ENCODE measurements at regions not wholly inside any gene's neighbourhood (a gene's known extent, or its start where the extent isn't known, plus 50 kb on each side); places are given as distances from the start of the nearest gene placed in this dataset.

GRCh38 chr5:61270510-61271165 lies 61.4 kb upstream of the ZSWIM6 start:
- TF ChIP-seq, protein P1, sequence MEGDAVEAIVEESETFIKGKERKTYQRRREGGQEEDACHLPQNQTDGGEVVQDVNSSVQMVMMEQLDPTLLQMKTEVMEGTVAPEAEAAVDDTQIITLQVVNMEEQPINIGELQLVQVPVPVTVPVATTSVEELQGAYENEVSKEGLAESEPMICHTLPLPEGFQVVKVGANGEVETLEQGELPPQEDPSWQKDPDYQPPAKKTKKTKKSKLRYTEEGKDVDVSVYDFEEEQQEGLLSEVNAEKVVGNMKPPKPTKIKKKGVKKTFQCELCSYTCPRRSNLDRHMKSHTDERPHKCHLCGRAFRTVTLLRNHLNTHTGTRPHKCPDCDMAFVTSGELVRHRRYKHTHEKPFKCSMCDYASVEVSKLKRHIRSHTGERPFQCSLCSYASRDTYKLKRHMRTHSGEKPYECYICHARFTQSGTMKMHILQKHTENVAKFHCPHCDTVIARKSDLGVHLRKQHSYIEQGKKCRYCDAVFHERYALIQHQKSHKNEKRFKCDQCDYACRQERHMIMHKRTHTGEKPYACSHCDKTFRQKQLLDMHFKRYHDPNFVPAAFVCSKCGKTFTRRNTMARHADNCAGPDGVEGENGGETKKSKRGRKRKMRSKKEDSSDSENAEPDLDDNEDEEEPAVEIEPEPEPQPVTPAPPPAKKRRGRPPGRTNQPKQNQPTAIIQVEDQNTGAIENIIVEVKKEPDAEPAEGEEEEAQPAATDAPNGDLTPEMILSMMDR (conservative IDR thresholded peaks at IDR 0.05; ENCODE audit: low read depth, low read length), result no peak
- no peak for TF ChIP-seq EZH2phosphoT487 (IDR thresholded peaks at IDR 0.05; ENCODE audit: borderline replicate concordance, low read length)
